Skeletal muscle satellite cell (primary cell): ENCODE measurements at regions not wholly inside any gene's neighbourhood (a gene's known extent, or its start where the extent isn't known, plus 50 kb on each side); places are given as distances from the start of the nearest gene placed in this dataset. TPM values are rescaled to one million over a fixed set of nuclear protein-coding genes. Genes with fewer than 3 reads are reported as not detected.

ENCODE experiments used
- small RNA-seq: library from RNA; depleted of rRNA; stranded (forward); fragments of <200 nt; gene quantifications from one replicate; pipeline ENCODE3, GENCODE V24; 2012

Small RNAs in the stretch of these regions (small RNA-seq; reads per million reads assigned to genes)
- gene TRBV5-2 (not detected), gene TRBV8-1 (not detected), gene TRBV8-2 (not detected)
